Urinary bladder (tissue), 3 donors: ENCODE measurements at regions not wholly inside any gene's neighbourhood (a gene's known extent, or its start where the extent isn't known, plus 50 kb on each side); places are given as distances from the start of the nearest gene placed in this dataset.

Source experiments
- DNase-seq: peaks from one replicate; pipeline ENCODE4 v3.0.0-alpha.2; 2015; ENCODE audit errors: extremely low spot score
- H3K27ac ChIP-seq: one replicate; pipeline ENCODE4 v1.5.1; 2013; ENCODE audit warnings: low read depth, mild to moderate bottlenecking, moderate library complexity
- H3K36me3 ChIP-seq: one replicate; pipeline ENCODE4 v1.6.1; 2013; ENCODE audit warnings: mild to moderate bottlenecking, moderate library complexity; ENCODE audit not compliant: insufficient read depth
- H3K4me1 ChIP-seq: one replicate; pipeline ENCODE4 v1.6.1; 2013; ENCODE audit warnings: mild to moderate bottlenecking, moderate library complexity; ENCODE audit not compliant: insufficient read depth
- H3K4me3 ChIP-seq: one replicate; pipeline ENCODE4 v1.5.1; 2013; ENCODE audit warnings: low read depth, low read length
- WGBS: extraction: QIAGEN DNeasy Blood & Tissue Kit; methylation state at CpG from one replicate; pipeline ENCODE4 v1.1.7; 2013; 5-methylcytosine and 5-hydroxymethylcytosine counted together
- donor health status: healthy with polysubstance abuse.
- donor health status: healthy.

- 72% methylated on average over 14 of the region's 14 CpGs for WGBS
Measured at GRCh38 chr15:31537770-31538592, 211.3 kb downstream of the KLF13 start.

DNA sequence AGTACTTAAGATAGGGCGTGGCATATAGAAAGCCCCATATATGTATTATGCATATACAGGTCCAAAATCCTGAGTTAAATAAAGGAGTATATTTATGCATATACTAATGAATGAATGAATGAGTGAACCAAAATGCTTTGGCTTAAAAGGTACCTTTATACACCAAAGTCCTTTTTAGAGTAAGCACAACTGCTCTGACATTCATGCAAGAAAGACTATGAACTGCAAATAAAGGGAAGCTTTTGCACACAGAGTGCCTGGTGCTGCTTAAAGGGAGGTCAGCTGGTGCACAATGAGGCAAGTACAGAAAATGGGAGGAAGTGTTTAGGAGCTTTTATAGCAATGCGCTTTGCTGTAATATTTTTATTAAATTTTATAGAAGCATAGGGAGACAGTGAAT, 214.0 kb downstream of the KLF13 start:
- no peaks in the 10 kb centered on the region for H3K4me1 ChIP-seq
- H3K27ac ChIP-seq, result no peak overlapping the region
- H3K4me3 ChIP-seq, result no peak overlapping the region
- no peaks in the 10 kb centered on the region for H3K36me3 ChIP-seq
- 92% methylated on average over 2 of the region's 2 CpGs for WGBS
- DNase-seq, result no peak

More at GRCh38 chr15:31537770-31538592, 211.3 kb downstream of the KLF13 start:
- H3K4me1 ChIP-seq, result no peaks in the 10 kb centered on the region
- DNase-seq, result no peak
- no peaks in the 10 kb centered on the region for H3K36me3 ChIP-seq
- no peak overlapping the region for H3K4me3 ChIP-seq
- H3K27ac ChIP-seq, result no peak overlapping the region

GRCh38 chr15:31544361-31544760, 217.7 kb downstream of the KLF13 start:
- Histone ChIP-seq H3K4me1 (peaks cover 1% of the 10 kb centered on the region), H3K4me3 (no peak overlapping the region), H3K27ac (no peak overlapping the region), H3K36me3 (no peaks in the 10 kb centered on the region)
- no peak for DNase-seq

- no peaks in the 10 kb centered on the region for H3K36me3 ChIP-seq
- no peak overlapping the region for H3K27ac ChIP-seq
- no peak for DNase-seq
- no peak overlapping the region for H3K4me3 ChIP-seq
- H3K4me1 ChIP-seq, result peaks cover 1% of the 10 kb centered on the region
Measured at GRCh38 chr15:31545257-31545656, 218.6 kb downstream of the KLF13 start.

DNA sequence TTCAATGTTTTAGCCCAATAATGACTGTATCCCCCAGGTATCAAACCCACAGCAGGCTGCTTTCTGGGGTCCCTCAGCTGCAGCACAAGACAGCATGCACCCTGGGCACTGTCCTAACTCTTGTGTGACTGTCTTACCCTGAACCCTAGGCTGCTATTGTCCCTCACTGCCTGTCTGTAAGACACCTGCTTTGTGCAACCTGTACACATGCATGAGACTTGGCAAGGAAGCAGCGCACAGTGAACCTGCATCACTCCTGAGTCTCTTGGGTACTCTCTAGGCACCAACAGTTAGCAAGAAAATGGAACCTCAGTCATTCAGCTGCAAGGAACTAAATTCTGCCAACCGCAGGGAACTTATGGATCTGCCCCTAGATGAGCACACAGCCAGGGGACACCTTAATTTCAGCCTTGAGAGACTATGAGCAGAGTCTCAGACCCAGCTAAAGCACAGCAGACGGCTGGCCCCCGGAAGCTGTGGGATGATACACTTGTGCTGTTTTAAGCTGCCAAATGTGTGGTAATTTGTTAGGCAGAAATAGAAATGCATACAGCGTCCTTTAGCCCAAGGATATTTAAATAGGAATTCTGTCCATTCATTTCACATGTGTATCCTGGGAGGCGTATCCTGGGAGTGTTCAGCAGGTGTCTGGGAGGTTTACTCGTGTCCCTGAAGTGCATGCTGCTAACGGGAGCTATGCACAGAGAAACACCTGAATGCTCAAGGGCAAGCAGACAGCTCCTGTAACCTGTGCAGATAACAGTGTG, 223.8 kb downstream of the KLF13 start:
- DNase-seq, result no peak
- Histone ChIP-seq H3K36me3 (no peaks in the 10 kb centered on the region), H3K27ac (no peak overlapping the region), H3K4me3 (no peak overlapping the region), H3K4me1 (peaks cover 1% of the 10 kb centered on the region)
- 86% methylated on average over 8 of the region's 8 CpGs for WGBS

DNA sequence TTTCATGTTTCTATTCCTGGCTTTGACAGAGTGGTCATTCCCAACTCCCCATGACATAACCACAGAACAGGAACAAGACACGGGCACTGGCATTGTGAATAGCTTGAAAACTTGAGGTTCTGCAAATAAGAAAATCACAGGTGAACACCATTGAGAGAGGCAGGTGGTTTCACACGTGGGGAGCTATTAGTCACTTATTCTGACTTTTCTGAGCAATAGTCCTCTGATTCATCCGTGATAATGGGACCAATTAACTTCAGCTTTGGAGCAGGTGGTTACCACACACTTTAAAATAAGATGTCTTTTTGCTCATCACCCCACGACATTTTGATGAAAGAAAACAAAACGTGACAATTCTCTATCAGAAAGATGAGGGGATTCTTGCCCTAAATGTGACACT, 224.7 kb downstream of the KLF13 start:
- Histone ChIP-seq H3K36me3 (no peaks in the 10 kb centered on the region), H3K4me3 (no peak overlapping the region), H3K4me1 (peaks cover 1% of the 10 kb centered on the region), H3K27ac (no peak overlapping the region)
- WGBS, result 81% methylated on average over 5 of the region's 5 CpGs
- no peak for DNase-seq

DNA sequence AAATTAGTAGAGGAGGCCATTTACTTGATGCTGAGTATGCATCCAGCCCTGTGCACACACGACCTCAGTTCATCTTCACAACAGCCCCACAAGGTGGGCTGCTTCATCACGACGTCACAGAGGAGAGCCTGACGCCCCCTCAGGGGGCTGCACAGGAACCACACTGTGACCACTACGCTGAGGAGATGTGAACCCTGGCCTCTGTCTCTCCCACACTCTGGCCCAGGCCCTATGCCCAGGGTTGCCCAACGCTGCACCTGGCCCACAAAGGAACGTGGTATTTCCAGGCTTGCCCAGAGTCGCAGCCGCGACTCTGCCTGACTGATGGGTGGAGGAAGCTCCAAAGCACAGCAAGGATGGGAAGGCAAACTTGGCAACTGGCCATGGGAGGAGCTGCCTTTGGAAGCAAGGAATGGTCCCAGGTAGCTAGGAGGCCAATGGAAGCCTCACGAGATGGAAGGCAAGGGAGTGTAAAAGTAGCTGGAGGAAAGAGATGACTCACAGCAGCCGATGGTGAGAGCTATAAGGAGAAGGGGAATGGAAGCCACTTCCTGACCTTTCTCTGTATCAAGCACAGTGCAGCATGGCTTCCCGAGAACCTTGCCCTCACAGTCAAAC, 226.0 kb downstream of the KLF13 start:
- WGBS, result 83% methylated on average over 13 of the region's 13 CpGs
- DNase-seq, result no peak
- Histone ChIP-seq H3K36me3 (no peaks in the 10 kb centered on the region), H3K4me3 (no peak overlapping the region), H3K4me1 (peaks cover 1% of the 10 kb centered on the region), H3K27ac (no peak overlapping the region)

GRCh38 chr15:31554261-31554660, 227.6 kb downstream of the KLF13 start:
- no peaks in the 10 kb centered on the region for H3K4me1 ChIP-seq
- no peak overlapping the region for H3K27ac ChIP-seq
- DNase-seq, result no peak
- no peak overlapping the region for H3K4me3 ChIP-seq
- 49% methylated on average over 8 of the region's 8 CpGs for WGBS
- H3K36me3 ChIP-seq, result no peaks in the 10 kb centered on the region

GRCh38 chr15:31555022-31555421, 228.4 kb downstream of the KLF13 start:
- 90% methylated on average over 3 of the region's 3 CpGs for WGBS
- Histone ChIP-seq H3K27ac (no peak overlapping the region), H3K36me3 (no peaks in the 10 kb centered on the region), H3K4me3 (no peak overlapping the region), H3K4me1 (no peaks in the 10 kb centered on the region)
- DNase-seq, result no peak

DNA sequence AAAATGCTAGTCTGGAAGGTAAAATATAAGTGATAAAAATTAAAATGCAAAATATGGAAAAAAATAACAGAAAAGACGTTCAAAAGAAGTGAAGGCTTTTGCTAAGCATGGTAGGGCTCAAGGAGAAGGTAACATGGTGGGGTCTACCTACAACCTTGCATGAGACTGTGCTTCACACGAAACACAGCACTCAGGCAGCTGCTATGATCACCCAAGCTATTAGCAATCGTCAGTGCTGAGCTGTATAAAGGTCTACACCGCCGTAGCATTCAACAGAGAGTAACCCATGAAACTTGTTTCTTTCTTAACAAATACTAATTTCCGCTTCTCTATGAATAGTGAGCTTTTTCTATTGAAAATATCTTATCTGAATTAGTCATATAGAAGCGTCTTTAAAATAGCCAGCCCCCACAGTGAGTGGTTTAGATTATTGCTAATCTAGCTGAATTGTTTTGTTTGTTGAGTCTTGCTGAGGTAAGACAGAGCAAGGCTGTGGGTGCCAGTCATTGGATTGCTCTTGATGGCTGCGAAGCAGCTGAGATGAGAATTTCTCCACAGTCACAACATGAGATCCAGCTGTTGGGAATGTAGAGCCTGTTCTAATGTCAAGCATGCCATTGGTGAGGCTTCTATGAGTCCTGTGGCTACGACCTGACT, 230.0 kb downstream of the KLF13 start:
- WGBS, result 86% methylated on average over 9 of the region's 9 CpGs
- DNase-seq, result no peak

GRCh38 chr15:31557899-31558298, 231.3 kb downstream of the KLF13 start:
- no peaks in the 10 kb centered on the region for H3K4me1 ChIP-seq
- no peak overlapping the region for H3K4me3 ChIP-seq
- DNase-seq, result no peak
- 50% methylated on average over 7 of the region's 7 CpGs for WGBS
- H3K27ac ChIP-seq, result no peak overlapping the region
- H3K36me3 ChIP-seq, result no peaks in the 10 kb centered on the region

More for the DNA sequence above, 230.0 kb downstream of the KLF13 start:
- no peaks in the 10 kb centered on the region for H3K36me3 ChIP-seq
- no peak overlapping the region for H3K4me3 ChIP-seq
- no peak overlapping the region for H3K27ac ChIP-seq
- H3K4me1 ChIP-seq, result no peaks in the 10 kb centered on the region

- Histone ChIP-seq H3K4me1 (no peaks in the 10 kb centered on the region), H3K4me3 (no peak overlapping the region), H3K27ac (no peak overlapping the region), H3K36me3 (no peaks in the 10 kb centered on the region)
- DNase-seq, result no peak
- 93% methylated on average over 12 of the region's 12 CpGs for WGBS
Measured at GRCh38 chr15:31558840-31559239, 232.2 kb downstream of the KLF13 start.

- no peak overlapping the region for H3K27ac ChIP-seq
- no peaks in the 10 kb centered on the region for H3K36me3 ChIP-seq
- WGBS, result 85% methylated on average over 3 of the region's 3 CpGs
- no peak for DNase-seq
- H3K4me1 ChIP-seq, result no peaks in the 10 kb centered on the region
- H3K4me3 ChIP-seq, result no peak overlapping the region
Measured at GRCh38 chr15:31559786-31560185, 233.2 kb downstream of the KLF13 start.
